GM23248 (cell line): ENCODE measurements at regions not wholly inside any gene's neighbourhood (a gene's known extent, or its start where the extent isn't known, plus 50 kb on each side); places are given as distances from the start of the nearest gene placed in this dataset.

ENCODE experiments used
- DNase-seq: peaks from one replicate; pipeline ENCODE4 v3.0.0-alpha.2; 2015
- H2AFZ ChIP-seq: fragments of 200-600 bp; sonication (generic); 2 replicates; pipeline ENCODE4 v1.6.1; 2016; ENCODE audit warnings: antibody characterized with exemption
- H3F3A ChIP-seq: fragments of 200-600 bp; sonication (generic); 2 replicates; pipeline ENCODE4 v1.6.1; 2016; ENCODE audit warnings: mild to moderate bottlenecking, antibody characterized with exemption, mixed run types; ENCODE audit not compliant: insufficient read depth
- H3K27ac ChIP-seq: fragments of 200-600 bp; sonication (generic); 2 replicates; pipeline ENCODE4 v1.5.1; 2016; ENCODE audit warnings: mild to moderate bottlenecking
- H3K27me3 ChIP-seq: fragments of 200-600 bp; sonication (generic); replicated peaks from 2 replicates; pipeline ENCODE4 v1.6.1; 2016; ENCODE audit warnings: mild to moderate bottlenecking; ENCODE audit not compliant: insufficient read depth
- H3K36me3 ChIP-seq: fragments of 200-600 bp; sonication (generic); 2 replicates; pipeline ENCODE4 v1.6.1; 2016; ENCODE audit warnings: low read depth, mild to moderate bottlenecking
- H3K4me1 ChIP-seq: fragments of 200-600 bp; sonication (generic); 2 replicates; pipeline ENCODE4 v1.6.1; 2016; ENCODE audit warnings: mild to moderate bottlenecking; ENCODE audit not compliant: insufficient read depth
- H3K4me2 ChIP-seq: fragments of 200-600 bp; sonication (generic); one replicate; pipeline ENCODE4 v1.6.1; 2016; ENCODE audit warnings: mild to moderate bottlenecking; ENCODE audit not compliant: unreplicated experiment
- H3K4me3 ChIP-seq: fragments of 200-600 bp; sonication (generic); 2 replicates; pipeline ENCODE4 v1.5.1; 2016; ENCODE audit warnings: mild to moderate bottlenecking
- H3K79me2 ChIP-seq: fragments of 200-600 bp; sonication (generic); 2 replicates; pipeline ENCODE4 v1.6.1; 2016; ENCODE audit warnings: mild to moderate bottlenecking; ENCODE audit not compliant: insufficient read depth
- H3K9ac ChIP-seq: fragments of 200-600 bp; sonication (generic); 2 replicates; pipeline ENCODE4 v1.6.1; 2016; ENCODE audit warnings: mild to moderate bottlenecking
- H3K9me2 ChIP-seq: fragments of 200-600 bp; sonication (generic); 2 replicates; pipeline ENCODE4 v1.6.1; 2016; ENCODE audit warnings: mixed run types, mild to moderate bottlenecking, moderate library complexity; ENCODE audit not compliant: insufficient read depth
- H3K9me3 ChIP-seq: fragments of 200-600 bp; sonication (generic); one replicate; pipeline ENCODE4 v1.6.1; 2017; ENCODE audit warnings: low read depth
- H4K20me1 ChIP-seq: fragments of 200-600 bp; sonication (generic); 2 replicates; pipeline ENCODE4 v1.6.0; 2016; ENCODE audit not compliant: insufficient read depth
- EZH2 ChIP-seq: fragments of 200-600 bp; sonication (generic); IDR thresholded peaks from 2 replicates; pipeline ENCODE4 v1.6.1; 2018; ENCODE audit warnings: antibody characterized with exemption, mild to moderate bottlenecking; ENCODE audit not compliant: insufficient read depth, poor library complexity, severe bottlenecking
- EZH2phosphoT487 ChIP-seq: fragments of 200-600 bp; sonication (generic); IDR thresholded peaks from 2 replicates; pipeline ENCODE4 v1.6.1; 2018; ENCODE audit warnings: antibody characterized with exemption, moderate library complexity, mild to moderate bottlenecking, low read depth; ENCODE audit not compliant: insufficient read depth
- whole genome bisulfite sequencing, 2 experiments: methylation state at CpG; one replicate each; pipeline ENCODE4 v1.1.6; 2015 to 2017; ENCODE audit warnings: low lambda C conversion rate in 2 of 2, low coverage in 1 of 2; ENCODE audit errors: missing lambda C conversion rate in 2 of 2; 5-methylcytosine and 5-hydroxymethylcytosine counted together
- in situ Hi-C: fragments of 300-500 bp; cut with MboI; formaldehyde crosslinking; loops from 2 replicates; pipeline ENCODE4 v1.15.0; 2020

DNA sequence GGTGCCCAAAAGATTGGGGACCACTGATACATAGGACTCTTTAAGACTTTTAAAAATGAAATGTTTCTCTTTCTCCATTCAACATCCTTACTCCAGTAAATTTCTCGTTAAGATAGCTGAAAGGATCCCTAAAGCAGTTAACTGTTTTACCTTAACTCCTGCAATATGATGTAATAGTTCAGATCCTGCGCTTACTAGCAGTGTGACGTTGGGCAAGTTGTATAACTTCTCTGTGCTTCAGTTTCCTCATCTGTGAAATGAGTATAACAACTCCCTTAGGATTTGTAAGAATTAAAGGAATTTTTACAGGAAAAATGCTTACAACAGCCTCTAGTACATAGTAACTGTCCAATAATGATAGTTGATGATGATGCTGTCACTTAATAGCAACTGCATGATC lies 158.9 kb downstream of the TANC2 start:
- TF ChIP-seq EZH2phosphoT487 = no peak
- no peak for TF ChIP-seq EZH2
- H3K4me3 ChIP-seq = no peak overlapping the region
- in situ Hi-C loops = no loop called here
- H3K9ac ChIP-seq = no peak overlapping the region
- H3K79me2 ChIP-seq = peaks cover 96% of the 10 kb centered on the region
- DNase-seq = no peak
- no peak overlapping the region for H3K27ac ChIP-seq
- no peaks in the 10 kb centered on the region for H3K36me3 ChIP-seq
- H3K4me1 ChIP-seq = peaks cover 5% of the 10 kb centered on the region; the same call in 1 of the 2 replicates
- H3F3A ChIP-seq = 0 out of 2 replicates have a peak, but pooled peaks cover 5% of the 10 kb centered on the region
- H3K27me3 ChIP-seq = no peaks in the 10 kb centered on the region
- H3K4me2 ChIP-seq = no peak overlapping the region
- no peak overlapping the region for H2AFZ ChIP-seq
- no peaks in the 10 kb centered on the region for H3K9me2 ChIP-seq
- peaks cover 10% of the 10 kb centered on the region; the same call in 1 of the 2 replicates for H4K20me1 ChIP-seq
- no peaks in the 10 kb centered on the region for H3K9me3 ChIP-seq
- 83 to 86% methylated on average over 3 of the region's 3 CpGs for WGBS, 2 experiments

DNA sequence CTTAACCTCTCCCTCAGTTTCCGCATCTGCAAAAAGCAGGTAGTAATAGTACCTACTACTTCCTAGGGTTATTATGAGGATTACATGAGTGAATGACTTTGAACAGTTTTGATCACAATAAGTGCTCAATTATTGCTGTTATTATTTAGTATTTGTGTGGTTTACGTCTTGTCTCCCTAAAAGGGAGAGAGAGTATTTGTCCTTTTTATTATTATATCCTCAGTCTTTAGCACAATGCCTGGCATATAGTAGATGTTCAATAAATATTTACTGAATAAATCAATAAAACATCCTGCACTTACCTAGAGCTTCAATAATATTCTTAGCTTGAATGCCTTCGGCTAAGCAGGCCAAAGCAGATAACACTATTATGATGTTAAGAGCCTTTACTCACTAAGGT lies 160.0 kb downstream of the TANC2 start:
- Histone ChIP-seq H3K9me3 (no peaks in the 10 kb centered on the region), H3F3A (0 out of 2 replicates have a peak, but pooled peaks cover 5% of the 10 kb centered on the region), H3K36me3 (no peaks in the 10 kb centered on the region), H3K27me3 (no peaks in the 10 kb centered on the region), H3K4me1 (no peaks in the 10 kb centered on the region), H3K9ac (no peak overlapping the region), H3K4me2 (no peak overlapping the region), H3K9me2 (no peaks in the 10 kb centered on the region), H3K4me3 (no peak overlapping the region), H3K27ac (no peak overlapping the region), H3K79me2 (peaks cover 98% of the 10 kb centered on the region), H4K20me1 (peaks cover 10% of the 10 kb centered on the region; the same call in 1 of the 2 replicates), H2AFZ (no peak overlapping the region)
- no peak for TF ChIP-seq EZH2phosphoT487
- no peak for TF ChIP-seq EZH2
- 78 to 81% methylated on average over 3 of the region's 3 CpGs for WGBS, 2 experiments
- DNase-seq = no peak
- in situ Hi-C loops = no loop called here

DNA sequence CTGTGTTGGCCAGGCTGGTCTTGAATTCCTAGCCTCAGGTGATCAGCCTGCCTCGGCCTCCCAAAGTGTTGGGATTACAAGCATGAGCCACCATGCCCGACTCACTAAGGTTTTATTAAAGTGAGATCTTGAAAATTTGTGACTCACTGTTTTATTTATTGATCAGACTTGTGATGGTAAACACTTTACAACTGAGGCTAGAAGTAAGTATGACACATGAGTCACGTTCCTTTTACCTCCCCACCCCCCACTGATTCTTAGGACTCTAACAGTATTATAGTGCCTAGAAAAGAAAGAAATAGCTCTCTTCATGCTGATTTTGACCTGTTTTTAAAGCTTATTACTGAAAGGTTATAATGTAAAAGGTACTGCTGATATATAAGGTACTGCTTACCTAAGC lies 160.6 kb downstream of the TANC2 start:
- 73 to 79% methylated on average over 3 of the region's 3 CpGs for WGBS, 2 experiments
- Histone ChIP-seq H3K79me2 (peaks cover 98% of the 10 kb centered on the region), H3K36me3 (no peaks in the 10 kb centered on the region), H3K9me3 (no peaks in the 10 kb centered on the region), H3K9me2 (no peaks in the 10 kb centered on the region), H3F3A (0 out of 2 replicates have a peak, but pooled peaks cover 5% of the 10 kb centered on the region), H3K4me1 (no peaks in the 10 kb centered on the region), H3K9ac (no peak overlapping the region), H4K20me1 (peaks cover 10% of the 10 kb centered on the region; the same call in 1 of the 2 replicates), H2AFZ (no peak overlapping the region), H3K27me3 (no peaks in the 10 kb centered on the region), H3K4me3 (no peak overlapping the region), H3K4me2 (no peak overlapping the region), H3K27ac (no peak overlapping the region)
- TF ChIP-seq EZH2phosphoT487 = no peak
- no peak for TF ChIP-seq EZH2
- in situ Hi-C loops = no loop called here
- no peak for DNase-seq

DNA sequence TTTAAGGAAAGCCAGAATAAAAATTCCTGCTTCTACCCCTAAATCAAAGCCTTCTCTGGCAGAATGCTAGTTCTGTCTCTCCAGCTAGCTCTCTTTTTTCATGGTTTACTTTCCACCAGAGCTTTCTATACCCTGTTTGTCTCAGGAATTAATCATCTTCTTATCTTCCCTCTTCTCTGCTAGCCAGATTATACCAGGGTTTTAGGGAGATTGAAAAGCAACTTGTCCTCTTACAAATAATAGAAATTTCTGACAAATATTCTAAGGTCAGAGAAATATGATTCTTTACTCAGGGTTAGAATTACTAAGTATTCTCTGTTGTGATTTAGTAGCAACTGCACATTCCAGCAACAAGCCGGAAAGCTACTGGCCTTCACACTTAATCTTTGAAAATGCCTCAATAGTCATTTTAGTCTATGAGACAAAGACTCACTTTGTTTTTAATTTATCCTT lies 166.4 kb downstream of the TANC2 start:
- H3K9me2 ChIP-seq = no peaks in the 10 kb centered on the region
- no peaks in the 10 kb centered on the region for H3K9me3 ChIP-seq
- WGBS, 2 experiments = 100% methylated on average over 1 of the region's 1 CpG
- H3K27me3 ChIP-seq = no peaks in the 10 kb centered on the region
- 0 out of 2 replicates have a peak, but pooled peaks cover 5% of the 10 kb centered on the region for H4K20me1 ChIP-seq
- no peak overlapping the region for H3K27ac ChIP-seq
- in situ Hi-C loops = no loop called here
- no peak overlapping the region for H3K9ac ChIP-seq
- TF ChIP-seq EZH2phosphoT487 (no peak), EZH2 (no peak)
- no peak for DNase-seq
- H3F3A ChIP-seq = 0 out of 2 replicates have a peak, but pooled peaks cover 5% of the 10 kb centered on the region
- no peaks in the 10 kb centered on the region for H3K4me1 ChIP-seq
- no peak overlapping the region for H3K4me3 ChIP-seq
- no peak overlapping the region for H3K4me2 ChIP-seq
- H2AFZ ChIP-seq = no peak overlapping the region
- peaks cover 98% of the 10 kb centered on the region for H3K79me2 ChIP-seq
- no peaks in the 10 kb centered on the region for H3K36me3 ChIP-seq

DNA sequence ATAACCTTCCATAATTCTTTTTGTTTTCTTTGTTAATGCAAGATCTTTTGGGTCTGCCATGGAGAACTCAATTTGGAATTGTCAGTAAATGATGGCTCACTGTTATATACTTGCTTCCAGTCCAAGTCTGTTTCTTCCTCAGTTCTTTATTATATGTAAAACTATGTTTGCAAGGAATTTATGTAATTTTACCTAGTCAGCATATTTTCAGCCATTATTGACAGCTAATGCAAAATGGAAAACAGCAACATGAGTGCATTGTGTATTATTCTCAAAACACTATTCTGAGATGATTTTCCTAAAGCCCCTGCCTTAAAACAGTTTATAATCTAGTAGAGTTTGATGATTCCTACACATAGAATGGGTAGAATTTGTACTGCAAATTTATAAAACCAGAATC lies 167.5 kb downstream of the TANC2 start:
- peaks cover 98% of the 10 kb centered on the region for H3K79me2 ChIP-seq
- H3K27ac ChIP-seq = no peak overlapping the region
- H3K9me2 ChIP-seq = no peaks in the 10 kb centered on the region
- H3K9ac ChIP-seq = no peak overlapping the region
- no peak overlapping the region for H3K4me3 ChIP-seq
- no peaks in the 10 kb centered on the region for H3K27me3 ChIP-seq
- in situ Hi-C loops = no loop called here
- no peak for DNase-seq
- TF ChIP-seq EZH2 (no peak), EZH2phosphoT487 (no peak)
- no peaks in the 10 kb centered on the region for H3K4me1 ChIP-seq
- no peaks in the 10 kb centered on the region for H3K9me3 ChIP-seq
- H3K36me3 ChIP-seq = no peaks in the 10 kb centered on the region
- no peak overlapping the region for H2AFZ ChIP-seq
- no peak overlapping the region for H3K4me2 ChIP-seq
- 0 out of 2 replicates have a peak, but pooled peaks cover 5% of the 10 kb centered on the region for H4K20me1 ChIP-seq
- 0 out of 2 replicates have a peak, but pooled peaks cover 1% of the 10 kb centered on the region for H3F3A ChIP-seq
